ENCODE measurements at regions not wholly inside any gene's neighbourhood (a gene's known extent, or its start where the extent isn't known, plus 50 kb on each side); places are given as distances from the start of the nearest gene placed in this dataset.

DNA sequence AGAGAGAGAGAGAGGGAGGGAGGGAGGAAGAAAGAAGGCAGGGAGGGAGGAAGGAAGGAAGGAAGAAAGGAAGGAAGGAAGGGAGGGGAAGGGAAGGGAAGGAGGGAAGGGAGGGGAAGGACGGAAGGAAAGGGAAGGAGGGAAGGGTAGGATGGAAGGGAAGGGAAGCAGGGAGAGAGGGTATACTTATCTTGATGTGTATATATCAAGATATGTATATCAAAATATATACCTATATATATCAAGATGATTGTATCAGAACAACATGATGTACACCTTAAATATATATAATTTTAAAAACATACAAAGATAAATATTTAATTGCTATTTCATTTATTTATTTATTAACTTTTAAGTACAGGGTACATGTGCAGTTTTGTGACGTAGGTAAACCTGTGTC lies 96.8 kb upstream of the ADAMTS16 start:
- TF ChIP-seq REST (IDR thresholded peaks at IDR 0.05; ENCODE audit: insufficient read depth in 1 of 2, low read depth in 2 of 2, low read length in 2 of 2), result no peak
- no peak for TF ChIP-seq POLR2AphosphoS5 (IDR thresholded peaks at IDR 0.05; ENCODE audit: low read depth, low read length)

DNA sequence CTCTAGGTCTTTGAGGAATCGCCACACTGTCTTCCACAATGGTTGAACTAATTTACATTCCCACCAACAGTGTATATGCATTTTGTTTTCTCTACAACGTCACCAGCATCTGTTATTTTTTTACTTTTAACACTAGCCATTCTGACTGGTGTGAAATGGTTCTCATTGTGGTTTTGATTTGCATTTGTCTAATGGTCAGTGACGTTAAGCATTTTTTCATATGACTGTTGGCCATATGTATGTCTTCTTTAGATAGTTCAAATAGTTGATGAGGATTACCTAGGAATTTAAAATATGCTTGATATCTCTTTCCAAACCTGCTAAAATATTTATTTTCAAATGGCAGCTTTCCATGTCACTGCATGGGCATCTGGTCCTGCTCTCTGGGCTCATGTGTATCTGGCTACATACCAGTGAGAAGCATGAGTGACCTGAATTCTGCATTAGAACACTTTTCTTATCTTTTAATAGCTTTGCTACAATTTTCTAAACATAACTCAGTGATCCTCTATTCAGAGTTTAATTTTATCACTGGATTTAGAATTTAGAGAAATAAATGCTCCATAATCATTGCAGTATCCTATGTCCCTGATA lies 95.8 kb upstream of the ADAMTS16 start:
- TF ChIP-seq POLR2AphosphoS5 (IDR thresholded peaks at IDR 0.05; ENCODE audit: low read depth, low read length), result no peak
- TF ChIP-seq SIN3A (IDR thresholded peaks at IDR 0.05; ENCODE audit: borderline replicate concordance, insufficient read depth, low read length), result no peak
- TF ChIP-seq TAF1 (IDR thresholded peaks at IDR 0.05; ENCODE audit: borderline replicate concordance, insufficient read depth, low read length), result no peak
- TF ChIP-seq REST (IDR thresholded peaks at IDR 0.05; ENCODE audit: insufficient read depth in 1 of 2, low read depth in 2 of 2, low read length in 2 of 2), result no peak
- no peak for TF ChIP-seq FOXP2 (optimal IDR thresholded peaks at IDR 0.05; ENCODE audit: borderline replicate concordance, extremely low read depth, extremely low read length, insufficient read depth)

- TF ChIP-seq POLR2AphosphoS5 (IDR thresholded peaks at IDR 0.05; ENCODE audit: low read depth, low read length) (no peak), SIN3A (IDR thresholded peaks at IDR 0.05; ENCODE audit: borderline replicate concordance, insufficient read depth, low read length) (no peak)
Observed at GRCh38 chr5:5046680-5047502, 93.2 kb upstream of the ADAMTS16 start.

- TF ChIP-seq POLR2AphosphoS5 (IDR thresholded peaks at IDR 0.05; ENCODE audit: low read depth, low read length) (no peak), SIN3A (IDR thresholded peaks at IDR 0.05; ENCODE audit: borderline replicate concordance, insufficient read depth, low read length) (no peak), TAF1 (IDR thresholded peaks at IDR 0.05; ENCODE audit: borderline replicate concordance, insufficient read depth, low read length) (no peak)
Observed at GRCh38 chr5:5050801-5051200, 89.3 kb upstream of the ADAMTS16 start.

- no peak for TF ChIP-seq SIN3A (IDR thresholded peaks at IDR 0.05; ENCODE audit: borderline replicate concordance, insufficient read depth, low read length)
- TF ChIP-seq REST (IDR thresholded peaks at IDR 0.05; ENCODE audit: insufficient read depth in 1 of 2, low read depth in 2 of 2, low read length in 2 of 2), result no peak
- no peak for TF ChIP-seq TAF1 (IDR thresholded peaks at IDR 0.05; ENCODE audit: borderline replicate concordance, insufficient read depth, low read length)
- no peak for TF ChIP-seq POLR2AphosphoS5 (IDR thresholded peaks at IDR 0.05; ENCODE audit: low read depth, low read length)
- no peak for TF ChIP-seq FOXP2 (optimal IDR thresholded peaks at IDR 0.05; ENCODE audit: borderline replicate concordance, extremely low read depth, extremely low read length, insufficient read depth)
Observed at GRCh38 chr5:5055712-5056111, 84.4 kb upstream of the ADAMTS16 start.

- TF ChIP-seq REST (IDR thresholded peaks at IDR 0.05; ENCODE audit: insufficient read depth in 1 of 2, low read depth in 2 of 2, low read length in 2 of 2) (no peak), TAF1 (IDR thresholded peaks at IDR 0.05; ENCODE audit: borderline replicate concordance, insufficient read depth, low read length) (no peak), FOXP2 (optimal IDR thresholded peaks at IDR 0.05; ENCODE audit: borderline replicate concordance, extremely low read depth, extremely low read length, insufficient read depth) (no peak), POLR2AphosphoS5 (IDR thresholded peaks at IDR 0.05; ENCODE audit: low read depth, low read length) (no peak), SIN3A (IDR thresholded peaks at IDR 0.05; ENCODE audit: borderline replicate concordance, insufficient read depth, low read length) (no peak)
Observed at GRCh38 chr5:5061836-5062235, 78.3 kb upstream of the ADAMTS16 start.

Data from PFSK-1 (cell line).